RWPE2 (cell line): ENCODE measurements at regions not wholly inside any gene's neighbourhood (a gene's known extent, or its start where the extent isn't known, plus 50 kb on each side); places are given as distances from the start of the nearest gene placed in this dataset.
"Not testable (repeated sequence)": the region's sequence is repeated elsewhere in the genome, so short reads cannot be mapped to it uniquely, and the experiment has no call there.

Experiments used
- ATAC-seq: fragments of 200-7000 bp; cut with Tn5 transposase; 3 replicates; pipeline ENCODE4 v1.9.1; 2021; ENCODE audit warnings: low read depth
- DNase-seq: peaks from one replicate; pipeline ENCODE4 v3.0.0-alpha.2; 2020; ENCODE audit warnings: low spot score
- H3K27ac ChIP-seq: fragments of 450-650 bp; 2 replicates; pipeline ENCODE4 v1.5.1; 2017; ENCODE audit warnings: mild to moderate bottlenecking; ENCODE audit not compliant: poor library complexity, severe bottlenecking
- H3K27me3 ChIP-seq: fragments of 250-450 bp; sonication (Bioruptor Pico); 2 replicates; pipeline ENCODE4 v1.5.1; 2021; ENCODE audit warnings: mild to moderate bottlenecking, moderate library complexity; ENCODE audit not compliant: insufficient read depth, poor library complexity, severe bottlenecking
- H3K36me3 ChIP-seq: fragments of 250-450 bp; sonication (Bioruptor Pico); 2 replicates; pipeline ENCODE4 v1.5.1; 2020; ENCODE audit warnings: low read depth, mild to moderate bottlenecking, moderate library complexity
- H3K4me1 ChIP-seq: fragments of 250-450 bp; sonication (Bioruptor Pico); 2 replicates; pipeline ENCODE4 v1.5.1; 2021; ENCODE audit warnings: mild to moderate bottlenecking, moderate library complexity; ENCODE audit not compliant: insufficient read depth, poor library complexity, severe bottlenecking
- H3K4me3 ChIP-seq: fragments of 250-450 bp; sonication (Bioruptor Pico); 2 replicates; pipeline ENCODE4 v1.5.1; 2021; ENCODE audit warnings: mild to moderate bottlenecking, moderate library complexity; ENCODE audit not compliant: severe bottlenecking
- H3K9me3 ChIP-seq: fragments of 250-450 bp; sonication (Bioruptor Pico); 2 replicates; pipeline ENCODE4 v1.5.1; 2021; ENCODE audit warnings: mild to moderate bottlenecking, moderate library complexity; ENCODE audit not compliant: severe bottlenecking
- CTCF ChIP-seq: fragments of 450-650 bp; IDR thresholded peaks from one replicate; pipeline ENCODE4 v1.5.1; 2017; ENCODE audit warnings: mild to moderate bottlenecking, moderate library complexity; ENCODE audit not compliant: poor library complexity, severe bottlenecking

GRCh38 chr3:33977227-33977626, 178.8 kb downstream of the PDCD6IP start:
- no peak for TF ChIP-seq CTCF
- Histone ChIP-seq H3K27me3 (peaks cover under 1% of the 10 kb centered on the region), H3K27ac (no peak overlapping the region), H3K9me3 (no peaks in the 10 kb centered on the region), H3K4me3 (no peak overlapping the region), H3K36me3 (no peaks in the 10 kb centered on the region), H3K4me1 (no peaks in the 10 kb centered on the region)
- no peak for ATAC-seq
- DNase-seq: no peak

- H3K36me3 ChIP-seq: no peaks in the 10 kb centered on the region
- no peak overlapping the region for H3K27ac ChIP-seq
- ATAC-seq (peak; percentile 93), DNase-seq (no peak)
- no peaks in the 10 kb centered on the region for H3K27me3 ChIP-seq
- H3K9me3 ChIP-seq: no peaks in the 10 kb centered on the region
- no peaks in the 10 kb centered on the region for H3K4me1 ChIP-seq
- no peak overlapping the region for H3K4me3 ChIP-seq
- TF ChIP-seq CTCF: peak; percentile 73
Measured at GRCh38 chr3:33980252-33980651, 181.8 kb downstream of the PDCD6IP start.

- H3K27me3 ChIP-seq: no peaks in the 10 kb centered on the region
- H3K4me3 ChIP-seq: no peak overlapping the region
- no peak for TF ChIP-seq CTCF
- no peaks in the 10 kb centered on the region for H3K4me1 ChIP-seq
- no peak for ATAC-seq
- no peak for DNase-seq
- H3K27ac ChIP-seq: no peak overlapping the region
- H3K9me3 ChIP-seq: no peaks in the 10 kb centered on the region
- no peaks in the 10 kb centered on the region for H3K36me3 ChIP-seq
Measured at GRCh38 chr3:33982269-33982798, 183.9 kb downstream of the PDCD6IP start.

GRCh38 chr3:33982949-33983348, 184.5 kb downstream of the PDCD6IP start:
- not testable (repeated sequence) for H3K27ac ChIP-seq, H3K27me3 ChIP-seq, H3K4me3 ChIP-seq, H3K36me3 ChIP-seq, H3K4me1 ChIP-seq, ATAC-seq, DNase-seq, H3K9me3 ChIP-seq

GRCh38 chr3:33989229-33989628, 190.8 kb downstream of the PDCD6IP start:
- no peaks in the 10 kb centered on the region for H3K36me3 ChIP-seq
- H3K4me1 ChIP-seq: no peaks in the 10 kb centered on the region
- no peaks in the 10 kb centered on the region for H3K27me3 ChIP-seq
- no peak for ATAC-seq
- no peak overlapping the region for H3K4me3 ChIP-seq
- no peak for TF ChIP-seq CTCF
- no peak for DNase-seq
- H3K9me3 ChIP-seq: no peaks in the 10 kb centered on the region
- no peak overlapping the region for H3K27ac ChIP-seq
